Ramos (cell line): ENCODE measurements at regions not wholly inside any gene's neighbourhood (a gene's known extent, or its start where the extent isn't known, plus 50 kb on each side); places are given as distances from the start of the nearest gene placed in this dataset.

Experiments
- in situ Hi-C: fragments of 300-500 bp; cut with MboI; formaldehyde crosslinking; loops from one replicate; pipeline ENCODE4 v1.14.3; 2022; ENCODE audit warnings: low sequenced_read_pairs; ENCODE audit not compliant: unreplicated experiment

- in situ Hi-C loops: no loop called here
Measured at GRCh38 chr1:69185378-69185777, 382.3 kb upstream of the LRRC7 start.

DNA sequence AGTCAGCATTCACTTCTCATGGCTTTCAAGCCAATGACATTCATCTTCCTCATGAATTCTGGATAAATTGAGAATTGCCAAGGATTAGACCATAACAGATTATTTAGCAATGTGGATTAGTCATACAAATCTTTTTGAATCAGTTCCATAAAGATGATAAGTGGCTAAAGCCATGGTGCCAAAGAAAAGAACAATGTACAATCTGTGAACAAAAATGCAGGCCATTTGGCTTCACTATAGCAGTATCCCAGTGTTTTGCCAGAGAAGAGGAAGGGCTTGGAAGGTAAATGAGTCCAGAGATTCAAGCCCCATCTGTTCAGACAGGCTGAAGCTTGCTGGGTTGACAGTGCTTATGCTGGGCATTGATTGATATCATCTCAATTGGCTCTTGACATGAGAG lies 376.4 kb upstream of the LRRC7 start:
- in situ Hi-C loops: no loop called here

DNA sequence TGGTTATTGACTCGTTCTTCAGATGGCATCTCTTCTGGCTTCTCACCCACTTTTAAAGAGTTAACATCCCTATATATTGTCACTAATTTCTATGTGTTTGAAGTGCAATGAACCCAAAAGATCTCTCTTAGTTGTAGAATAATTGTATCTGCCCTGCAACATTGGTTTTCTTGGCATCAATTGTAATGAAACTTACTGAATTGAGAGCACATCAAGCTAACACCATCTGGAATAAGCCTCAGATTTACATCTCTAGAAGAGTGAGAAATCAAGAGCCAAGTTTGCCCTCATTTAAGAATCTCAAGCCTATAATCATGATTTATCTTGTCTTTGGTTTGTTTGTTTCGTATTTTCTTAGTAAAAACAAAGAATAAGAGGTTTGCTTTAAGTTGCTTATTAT lies 372.6 kb upstream of the LRRC7 start:
- in situ Hi-C loops: no loop called here

GRCh38 chr1:69196071-69196470 lies 371.7 kb upstream of the LRRC7 start:
- in situ Hi-C loops: no loop called here

- in situ Hi-C loops: no loop called here
Measured at GRCh38 chr1:69197816-69198215, 369.9 kb upstream of the LRRC7 start.

GRCh38 chr1:69201716-69202115 lies 366.0 kb upstream of the LRRC7 start:
- in situ Hi-C loops: no loop called here

GRCh38 chr1:69203166-69203565 lies 364.6 kb upstream of the LRRC7 start:
- in situ Hi-C loops: no loop called here

DNA sequence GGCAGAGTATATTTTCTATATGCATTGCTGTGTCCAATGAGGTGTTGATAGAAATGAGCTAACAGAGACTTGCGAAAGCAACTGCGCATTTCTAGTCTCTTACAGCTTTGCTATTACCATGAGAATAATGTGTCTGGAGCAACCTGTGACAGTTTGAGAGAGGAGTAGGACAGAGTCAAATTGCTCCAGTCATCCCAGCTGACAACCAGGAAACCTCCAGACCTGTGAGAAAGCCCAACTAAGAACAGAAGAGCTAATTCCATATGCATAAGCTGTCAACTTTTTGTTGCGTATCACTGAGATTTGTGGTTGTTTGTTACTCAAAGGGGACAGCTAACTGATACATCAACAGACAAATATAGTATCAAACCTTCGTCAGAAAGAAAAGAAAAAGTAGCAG lies 354.1 kb upstream of the LRRC7 start:
- in situ Hi-C loops: no loop called here

- in situ Hi-C loops: no loop called here
Measured at GRCh38 chr1:69215883-69216282, 351.8 kb upstream of the LRRC7 start.

DNA sequence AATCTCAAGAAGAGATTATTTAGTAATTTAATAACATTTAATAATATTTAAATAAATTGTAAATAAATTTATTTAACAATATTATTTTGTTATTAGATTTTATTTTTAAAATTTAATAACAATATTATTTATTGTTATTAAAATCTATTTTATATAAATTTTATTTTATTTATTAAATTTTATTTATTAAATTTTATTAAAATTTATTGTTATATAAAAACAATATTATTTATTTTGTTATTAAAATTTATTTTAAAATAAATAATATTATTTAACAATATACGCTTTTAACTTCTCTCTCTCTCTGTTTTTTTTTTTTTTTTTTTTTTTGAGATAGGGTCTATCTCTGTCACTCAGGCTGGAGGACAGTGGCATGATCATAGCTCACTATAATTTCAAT lies 347.1 kb upstream of the LRRC7 start:
- in situ Hi-C loops: no loop called here

DNA sequence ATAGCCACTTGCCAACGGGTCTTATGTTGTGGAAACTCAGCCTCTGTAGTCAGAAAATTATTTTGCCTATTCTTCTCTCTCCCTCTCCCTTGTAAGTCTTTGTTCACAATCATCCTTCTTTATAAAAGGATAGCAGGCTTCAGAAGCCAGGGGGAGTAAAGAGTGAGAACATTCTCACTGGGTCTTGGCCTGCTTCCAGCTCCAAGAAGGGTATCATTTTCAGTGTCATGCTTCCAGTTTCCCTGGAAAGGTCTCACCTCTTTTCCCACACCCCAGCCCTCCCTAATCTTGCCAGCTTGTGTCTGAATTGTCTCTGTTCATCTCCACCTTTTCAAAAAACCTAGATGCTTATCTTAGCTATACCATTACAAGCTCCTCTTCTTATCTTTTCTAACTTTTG lies 346.2 kb upstream of the LRRC7 start:
- in situ Hi-C loops: no loop called here

- in situ Hi-C loops: no loop called here
Measured at GRCh38 chr1:69223156-69223555, 344.6 kb upstream of the LRRC7 start.

GRCh38 chr1:69228501-69228900 lies 339.2 kb upstream of the LRRC7 start:
- in situ Hi-C loops: no loop called here

DNA sequence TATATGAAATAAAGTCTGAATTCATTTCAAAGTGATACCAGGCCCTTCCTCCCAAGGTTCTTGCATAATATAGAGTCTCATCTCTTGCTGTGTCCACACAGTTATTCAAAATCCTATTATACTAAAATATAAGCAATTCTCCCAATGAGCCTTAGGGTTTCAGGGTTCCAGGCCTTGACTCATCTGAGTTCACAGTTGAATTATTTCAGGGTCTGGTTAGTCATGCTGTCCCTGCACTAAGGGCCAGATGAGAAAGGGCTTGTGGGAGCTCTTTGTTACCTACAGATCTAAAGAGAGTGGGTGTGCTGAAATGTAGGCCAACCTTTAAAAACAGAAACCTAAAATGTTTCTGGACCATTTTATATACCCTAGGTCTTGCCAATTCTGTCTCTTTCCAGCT lies 337.5 kb upstream of the LRRC7 start:
- in situ Hi-C loops: no loop called here

DNA sequence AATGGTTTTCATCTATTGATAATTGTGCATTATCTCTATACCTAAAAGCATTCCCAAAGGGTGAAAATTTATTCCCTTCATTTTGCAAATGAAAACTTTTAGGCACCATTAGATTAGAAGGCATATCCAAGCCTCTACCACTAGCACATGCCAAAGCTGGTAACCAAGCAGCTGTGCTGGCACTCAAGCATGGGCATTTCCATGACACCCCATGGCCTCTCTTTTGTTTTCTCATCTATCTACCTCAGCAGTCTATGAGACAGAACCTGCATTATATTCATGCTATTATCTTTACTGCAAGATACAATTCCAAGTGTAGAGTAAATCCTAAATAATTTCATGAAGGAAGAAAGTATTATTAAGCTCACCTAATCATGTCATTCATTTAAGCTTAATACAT lies 334.3 kb upstream of the LRRC7 start:
- in situ Hi-C loops: no loop called here

GRCh38 chr1:69244211-69244610 lies 323.5 kb upstream of the LRRC7 start:
- in situ Hi-C loops: no loop called here

DNA sequence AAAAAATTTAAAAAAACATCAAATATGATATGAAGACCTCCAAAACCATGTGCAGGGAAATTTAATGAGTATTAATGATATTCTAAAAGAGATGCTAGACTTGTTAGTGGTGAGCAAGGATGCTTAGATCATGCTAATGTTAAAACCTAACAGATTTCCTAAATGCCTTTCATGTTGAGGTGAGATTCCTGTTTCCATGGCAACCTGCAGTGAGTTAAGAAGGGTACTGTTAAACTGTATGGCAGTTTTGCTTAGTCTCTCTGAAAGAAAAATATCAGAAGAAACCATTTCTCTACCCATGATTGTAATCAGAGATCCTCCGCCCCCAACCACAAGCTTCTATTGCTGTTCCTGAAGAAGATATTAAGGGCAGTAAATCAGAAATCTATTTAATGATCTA lies 321.6 kb upstream of the LRRC7 start:
- in situ Hi-C loops: no loop called here

DNA sequence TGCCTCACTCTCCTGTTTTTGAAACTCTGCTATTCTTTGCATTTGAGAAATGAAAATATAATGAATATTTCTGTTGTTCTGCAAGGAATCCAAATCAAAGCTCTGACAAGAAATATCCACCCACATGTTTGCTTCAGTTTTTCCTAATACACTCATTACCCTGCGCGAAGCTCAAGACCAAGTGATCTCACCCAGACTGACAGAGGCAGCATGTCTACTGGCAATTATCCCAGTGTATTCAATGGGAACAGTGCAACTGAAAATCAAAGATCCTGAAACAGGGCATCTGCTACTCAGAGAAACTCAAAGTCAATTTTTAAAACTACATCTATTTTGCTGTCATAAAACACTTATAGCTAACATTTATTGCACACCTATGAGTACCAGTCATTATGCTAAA lies 321.0 kb upstream of the LRRC7 start:
- in situ Hi-C loops: no loop called here

- in situ Hi-C loops: no loop called here
Measured at GRCh38 chr1:69252696-69253095, 315.0 kb upstream of the LRRC7 start.

- in situ Hi-C loops: no loop called here
Measured at GRCh38 chr1:69256036-69256435, 311.7 kb upstream of the LRRC7 start.

DNA sequence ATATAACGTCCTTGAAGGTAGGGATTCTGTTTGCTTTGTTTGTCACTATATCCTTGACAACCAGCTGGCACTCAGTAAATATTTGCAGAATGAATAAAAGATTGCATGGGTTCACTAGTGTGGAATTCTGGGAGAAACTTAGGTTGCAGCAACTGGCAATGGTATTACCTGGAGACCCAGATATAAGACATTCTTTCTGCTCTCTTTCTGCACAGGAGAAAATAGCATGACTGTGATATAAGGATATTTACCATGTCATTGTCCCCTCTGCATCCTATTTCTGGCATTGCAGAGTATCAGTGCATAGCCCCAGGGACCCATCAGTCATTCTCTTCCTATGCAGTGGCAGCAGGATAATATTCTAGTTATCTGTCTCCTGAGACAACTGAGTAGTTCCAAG lies 308.9 kb upstream of the LRRC7 start:
- in situ Hi-C loops: no loop called here

DNA sequence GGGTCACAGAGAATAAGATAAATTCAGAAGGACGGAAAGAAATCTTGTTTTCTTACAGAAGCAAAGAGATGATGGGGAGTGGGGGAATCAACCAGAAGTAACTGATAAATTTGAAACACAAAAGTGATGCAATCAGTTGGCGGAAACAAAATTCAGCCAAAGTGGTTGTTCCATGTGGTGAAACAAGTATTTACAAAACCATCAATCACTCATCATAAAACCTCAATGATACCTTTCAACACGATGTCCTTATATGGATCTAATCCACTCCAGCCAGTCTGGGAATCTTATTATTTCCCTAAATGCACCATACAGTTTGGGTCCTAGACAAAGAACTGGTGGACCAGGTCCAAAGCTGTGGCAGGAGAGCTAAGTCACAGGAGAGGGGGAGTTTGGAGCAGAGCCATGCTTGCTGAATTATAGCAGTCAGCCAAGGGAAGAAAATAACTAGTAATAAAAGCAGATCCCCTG lies 303.8 kb upstream of the LRRC7 start:
- in situ Hi-C loops: no loop called here

- in situ Hi-C loops: no loop called here
Measured at GRCh38 chr1:69269491-69269890, 298.2 kb upstream of the LRRC7 start.
